GM12878 (cell line): ENCODE measurements at regions not wholly inside any gene's neighbourhood (a gene's known extent, or its start where the extent isn't known, plus 50 kb on each side); places are given as distances from the start of the nearest gene placed in this dataset.
"Not testable (repeated sequence)": the region's sequence is repeated elsewhere in the genome, so short reads cannot be mapped to it uniquely, and the experiment has no call there.

ENCODE experiments used
- ATAC-seq: fragments of 200-7000 bp; cut with Tn5 transposase; 3 replicates; pipeline ENCODE4 v1.9.1; 2020; ENCODE audit warnings: mild to moderate bottlenecking, moderate library complexity
- BruUV-seq: library from RNA; stranded (reverse); fragments of 400-500 nt; replicated peaks from 2 replicates; lab custom pipeline; 2021; lab: Mats Ljungman, UMichigan
- CTCF ChIA-PET: fragments of 300-600 bp; sonication (Branson Sonifier 250); formaldehyde crosslinking; extraction: SDS; loops from one replicate; lab custom pipeline; 2021; ENCODE audit warnings: inconsistent platforms; lab: Yijun Ruan, JAX
- POLR2A ChIA-PET: fragments of 350-600 bp; formaldehyde crosslinking; extraction: SDS; loops from one replicate; lab custom pipeline; 2021; ENCODE audit warnings: inconsistent platforms; lab: Charles Lee
- RAD21 ChIA-PET: fragments of 300-600 bp; sonication (Branson Sonifier 250); formaldehyde crosslinking; loops from one replicate; lab custom pipeline; 2023; ENCODE audit warnings: antibody characterized with exemption; ENCODE audit not compliant: unreplicated experiment; lab: Charles Lee
- SMC1A ChIA-PET: fragments of 300-600 bp; sonication (Branson Sonifier 250); formaldehyde crosslinking; loops from one replicate; lab custom pipeline; 2023; ENCODE audit not compliant: unreplicated experiment, uncharacterized antibody; lab: Charles Lee
- DNase-seq: peaks from one replicate; pipeline ENCODE4 v3.0.0-alpha.2; 2011; ENCODE audit warnings: low read depth, low spot score
- FAIRE-seq: peaks from 3 replicates; lab custom pipeline; 2011; peaks lifted over from hg19 to GRCh38; lab: Jason Lieb, UNC
- H2AFZ ChIP-seq: 2 replicates; pipeline ENCODE4 v1.6.0; 2011; ENCODE audit warnings: low read depth, low read length, control low read depth; ENCODE audit not compliant: control insufficient read depth
- H3K27ac ChIP-seq: 2 replicates; pipeline ENCODE4 v1.5.1; 2011; ENCODE audit warnings: control low read depth; ENCODE audit not compliant: control insufficient read depth, insufficient read depth
- H3K27me3 ChIP-seq, 2 experiments: replicated peaks in 1 of 2; 2 replicates each; pipeline versions ENCODE4 v1.6.0 to v1.6.1; 2011; ENCODE audit warnings: low read length in 1 of 2; ENCODE audit not compliant: control insufficient read depth in 2 of 2, insufficient read depth in 2 of 2
- H3K36me3 ChIP-seq, 2 experiments: 2 replicates each; pipeline ENCODE4 v1.5.1; 2011; ENCODE audit warnings: low read length in 1 of 2; ENCODE audit not compliant: control insufficient read depth in 2 of 2, insufficient read depth in 2 of 2
- H3K4me1 ChIP-seq: 2 replicates; pipeline ENCODE4 v1.6.1; 2011; ENCODE audit warnings: mild to moderate bottlenecking, low read length, moderate library complexity, mixed read lengths; ENCODE audit not compliant: control insufficient read depth, insufficient read depth
- H3K4me2 ChIP-seq: 2 replicates; pipeline ENCODE4 v1.6.0; 2011; ENCODE audit warnings: control low read depth; ENCODE audit not compliant: control insufficient read depth, insufficient read depth
- H3K4me3 ChIP-seq: fragments of 200-600 bp; sonication (generic); 2 replicates; pipeline ENCODE4 v1.5.1; 2016
- H3K79me2 ChIP-seq: 2 replicates; pipeline ENCODE4 v1.6.0; 2011; ENCODE audit warnings: low read length; ENCODE audit not compliant: control insufficient read depth, insufficient read depth
- H3K9ac ChIP-seq: 2 replicates; pipeline ENCODE4 v1.8.0; 2011; ENCODE audit warnings: low read length, control low read depth, mixed read lengths; ENCODE audit not compliant: control insufficient read depth, insufficient read depth
- H3K9me3 ChIP-seq: replicated peaks from 3 replicates; pipeline ENCODE4 v1.5.1; 2011; ENCODE audit warnings: mild to moderate bottlenecking, low read length; ENCODE audit not compliant: control insufficient read depth, insufficient read depth
- H4K20me1 ChIP-seq: 2 replicates; pipeline ENCODE4 v1.6.0; 2011; ENCODE audit not compliant: control insufficient read depth, insufficient read depth
- KDM1A ChIP-seq: fragments of 200-600 bp; sonication (generic); IDR thresholded peaks from 2 replicates; pipeline ENCODE4 v1.6.1; 2016; ENCODE audit warnings: borderline replicate concordance
- NFXL1 ChIP-seq: fragments of 450-650 bp; IDR thresholded peaks from 2 replicates; pipeline ENCODE4 v1.6.1; 2017; ENCODE audit warnings: antibody characterized with exemption, mild to moderate bottlenecking, borderline replicate concordance
- NR2C2 ChIP-seq: IDR thresholded peaks from 2 replicates; pipeline ENCODE4 v1.6.1; 2011; ENCODE audit warnings: borderline replicate concordance, low read depth; ENCODE audit not compliant: control insufficient read depth, insufficient read length
- RAD21 ChIP-seq: IDR thresholded peaks from 2 replicates; pipeline ENCODE4 v1.6.1; 2011; ENCODE audit warnings: mild to moderate bottlenecking, low read depth, low read length, moderate library complexity; ENCODE audit not compliant: insufficient read depth
- YBX1 ChIP-seq: fragments of 450-650 bp; IDR thresholded peaks from 2 replicates; pipeline ENCODE4 v1.6.1; 2016; ENCODE audit warnings: antibody characterized with exemption
- ZBTB4 ChIP-seq: fragments of 450-650 bp; formaldehyde crosslinking; IDR thresholded peaks from 2 replicates; pipeline ENCODE4 v1.4.0; 2022; ENCODE audit warnings: mild to moderate bottlenecking, moderate library complexity
- ZNF592 ChIP-seq: fragments of 450-650 bp; IDR thresholded peaks from 2 replicates; pipeline ENCODE4 v1.6.1; 2017; ENCODE audit warnings: mild to moderate bottlenecking, moderate library complexity
- WGBS: methylation state at CpG from one replicate; pipeline ENCODE4 v1.1.6; 2016; ENCODE audit warnings: low lambda C conversion rate; ENCODE audit not compliant: insufficient replicate concordance, insufficient coverage; ENCODE audit errors: missing lambda C conversion rate; 5-methylcytosine and 5-hydroxymethylcytosine counted together
- in situ Hi-C: fragments of 300-500 bp; cut with MboI; formaldehyde crosslinking; loops from 9 replicates; pipeline ENCODE4 v1.14.3; 2018; ENCODE audit warnings: mixed read lengths
- intact Hi-C: fragments of 100-400 bp; cut with micrococcal nuclease; formaldehyde crosslinking; loops from one replicate; pipeline ENCODE4 v1.14.2; 2022; ENCODE audit not compliant: unreplicated experiment

GRCh38 chr4:189740873-189741272 is 199.8 kb upstream of the FRG1 start (continued):
- no peak for TF ChIP-seq ZNF592

GRCh38 chr4:189753092-189753491 is 187.6 kb upstream of the FRG1 start:
- in situ Hi-C loops, intact Hi-C loops, BruUV-seq, H3K9ac ChIP-seq, H4K20me1 ChIP-seq, POLR2A ChIA-PET, FAIRE-seq, ATAC-seq, H3K4me3 ChIP-seq, DNase-seq, H3K4me1 ChIP-seq, SMC1A ChIA-PET, H3K4me2 ChIP-seq, RAD21 ChIA-PET, H3K79me2 ChIP-seq, H2AFZ ChIP-seq, CTCF ChIA-PET, H3K27me3 ChIP-seq, H3K27ac ChIP-seq, H3K9me3 ChIP-seq, H3K36me3 ChIP-seq: not testable (repeated sequence)
- 0% methylated on average over 1 of the region's 1 CpG for WGBS

- Histone ChIP-seq H3K4me3 (no peak overlapping the region), H3K27ac (no peak overlapping the region), H3K79me2 (no peaks in the 10 kb centered on the region), H3K4me1 (no peaks in the 10 kb centered on the region), H3K27me3 (no peaks in the 10 kb centered on the region), H4K20me1 (no peaks in the 10 kb centered on the region), H3K9ac (no peak overlapping the region), H3K9me3 (no peaks in the 10 kb centered on the region), H3K4me2 (no peak overlapping the region), H3K36me3 (no peaks in the 10 kb centered on the region), H2AFZ (no peak overlapping the region)
- DNase-seq: no peak
- ChIA-PET SMC1A (no interaction called here), RAD21 (no interaction called here), POLR2A (no interaction called here), CTCF (no interaction called here)
- 33% methylated on average over 3 of the region's 3 CpGs for WGBS
- BruUV-seq: no TSS peak
- no peak for ATAC-seq
- FAIRE-seq: no peak
- in situ Hi-C loops (no loop called here), intact Hi-C loops (no loop called here)
- TF ChIP-seq KDM1A: no peak
- TF ChIP-seq YBX1: no peak
- no peak for TF ChIP-seq NR2C2
- no peak for TF ChIP-seq NFXL1
- no peak for TF ChIP-seq RAD21
- TF ChIP-seq ZBTB4 (CRISPR knock-in tag): no peak
Observed at GRCh38 chr4:189763583-189763982, 177.1 kb upstream of the FRG1 start.
